Lung (tissue), 11 donors: ENCODE measurements at regions not wholly inside any gene's neighbourhood (a gene's known extent, or its start where the extent isn't known, plus 50 kb on each side); places are given as distances from the start of the nearest gene placed in this dataset.

ENCODE experiments used
- ATAC-seq: fragments of 200-7000 bp; cut with Tn5 transposase; one replicate; pipeline ENCODE4 v1.9.1; 2020; ENCODE audit warnings: moderate number of reproducible peaks; ENCODE audit not compliant: insufficient read depth, low FRiP score
- DNase-seq, 3 donors: peaks; one replicate each; pipeline ENCODE4 v3.0.0-alpha.2; 2013 to 2017
- H3K27ac ChIP-seq, 2 donors: one replicate each; pipeline ENCODE4 v1.5.1; 2013; ENCODE audit warnings: mild to moderate bottlenecking in 2 of 2, moderate library complexity in 2 of 2, control low read depth in 1 of 2, inconsistent platforms in 1 of 2, low read depth in 1 of 2, low read length in 1 of 2
- H3K27me3 ChIP-seq, 3 donors: one replicate each; pipeline ENCODE4 v1.5.1; 2013; ENCODE audit warnings: low read length in 2 of 3; ENCODE audit not compliant: control insufficient read depth in 3 of 3, insufficient read depth in 3 of 3
- H3K36me3 ChIP-seq, 4 donors: one replicate each; pipeline ENCODE4 v1.5.1; 2013; ENCODE audit warnings: low read length in 4 of 4, mild to moderate bottlenecking in 1 of 4, moderate library complexity in 1 of 4; ENCODE audit not compliant: control insufficient read depth in 4 of 4, insufficient read depth in 4 of 4
- H3K4me1 ChIP-seq, 5 donors: one replicate each; pipeline ENCODE4 v1.5.1; 2013; ENCODE audit warnings: low read length in 5 of 5, mild to moderate bottlenecking in 2 of 5, moderate library complexity in 1 of 5; ENCODE audit not compliant: control insufficient read depth in 5 of 5, insufficient read depth in 5 of 5
- H3K4me3 ChIP-seq: one replicate; pipeline ENCODE4 v1.5.1; 2013; ENCODE audit warnings: mild to moderate bottlenecking, control low read depth, moderate library complexity
- H3K9ac ChIP-seq, 2 donors: one replicate each; pipeline ENCODE4 v1.5.1; 2013; ENCODE audit warnings: low read length in 2 of 2, control low read depth in 1 of 2; ENCODE audit not compliant: insufficient read depth in 1 of 2
- H3K9me3 ChIP-seq, 4 donors: one replicate each; pipeline ENCODE4 v1.5.1; 2013; ENCODE audit warnings: low read length in 3 of 4, mild to moderate bottlenecking in 1 of 4, moderate library complexity in 1 of 4; ENCODE audit not compliant: control insufficient read depth in 4 of 4, insufficient read depth in 3 of 4
- WGBS, 2 donors: extraction: QIAGEN DNeasy Blood & Tissue Kit; methylation state at CpG; one replicate each; pipeline ENCODE4 v1.1.7; 2013; 5-methylcytosine and 5-hydroxymethylcytosine counted together
- TF ChIP-seq, protein P1 (sequence below): IDR thresholded peaks from 2 replicates; pipeline ENCODE4 v1.5.1; 2012; ENCODE audit warnings: mild to moderate bottlenecking; ENCODE audit errors: control extremely low read depth, extremely low read depth
- donor health status: control.
- donor health status: control.
- donor health status: Bipolar disorder and iron deficiency.
- donor health status: healthy.
- donor health status: DM: yes; HTN: yes; CAD: no.

DNA sequence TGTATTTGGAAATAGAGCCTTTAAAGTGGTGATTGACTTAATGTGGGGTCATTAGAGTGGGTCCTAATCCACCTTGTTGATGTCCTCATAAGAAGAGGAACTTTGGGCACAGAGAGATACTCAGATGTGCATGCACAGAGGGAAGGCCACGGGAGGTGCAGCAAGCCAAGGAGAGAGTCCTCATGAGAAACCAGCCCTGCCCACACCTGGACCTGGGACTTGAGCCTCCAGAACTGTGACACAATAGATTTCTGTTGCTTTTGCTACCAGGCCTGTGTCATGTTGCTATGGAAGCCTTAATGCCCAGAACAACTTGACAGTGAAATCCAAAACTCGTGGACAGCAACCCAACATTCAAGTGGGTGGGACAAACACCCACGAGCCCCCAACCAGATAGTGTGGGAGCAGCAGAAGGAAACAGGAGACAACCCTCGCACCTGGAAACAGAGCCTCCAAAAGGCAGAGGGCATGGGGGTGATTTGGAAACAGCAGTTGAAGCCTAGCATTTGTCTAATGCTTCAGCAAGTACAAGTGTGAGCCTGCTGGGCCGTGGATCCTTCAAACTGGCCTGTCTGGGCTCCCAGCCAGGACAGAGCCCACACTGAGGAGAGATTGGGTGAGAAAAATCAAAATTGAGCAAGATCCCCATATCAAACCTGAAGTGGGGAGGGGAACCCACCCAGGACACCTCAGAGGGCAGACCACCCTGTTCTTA is 201.0 kb upstream of the CST7 start:
- no peak for ATAC-seq
- TF ChIP-seq, protein P1, sequence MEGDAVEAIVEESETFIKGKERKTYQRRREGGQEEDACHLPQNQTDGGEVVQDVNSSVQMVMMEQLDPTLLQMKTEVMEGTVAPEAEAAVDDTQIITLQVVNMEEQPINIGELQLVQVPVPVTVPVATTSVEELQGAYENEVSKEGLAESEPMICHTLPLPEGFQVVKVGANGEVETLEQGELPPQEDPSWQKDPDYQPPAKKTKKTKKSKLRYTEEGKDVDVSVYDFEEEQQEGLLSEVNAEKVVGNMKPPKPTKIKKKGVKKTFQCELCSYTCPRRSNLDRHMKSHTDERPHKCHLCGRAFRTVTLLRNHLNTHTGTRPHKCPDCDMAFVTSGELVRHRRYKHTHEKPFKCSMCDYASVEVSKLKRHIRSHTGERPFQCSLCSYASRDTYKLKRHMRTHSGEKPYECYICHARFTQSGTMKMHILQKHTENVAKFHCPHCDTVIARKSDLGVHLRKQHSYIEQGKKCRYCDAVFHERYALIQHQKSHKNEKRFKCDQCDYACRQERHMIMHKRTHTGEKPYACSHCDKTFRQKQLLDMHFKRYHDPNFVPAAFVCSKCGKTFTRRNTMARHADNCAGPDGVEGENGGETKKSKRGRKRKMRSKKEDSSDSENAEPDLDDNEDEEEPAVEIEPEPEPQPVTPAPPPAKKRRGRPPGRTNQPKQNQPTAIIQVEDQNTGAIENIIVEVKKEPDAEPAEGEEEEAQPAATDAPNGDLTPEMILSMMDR, result no peak

GRCh38 chr20:24751551-24751950 is 197.5 kb upstream of the CST7 start:
- no peak overlapping the region for H3K9ac ChIP-seq
- DNase-seq (no peak), ATAC-seq (no peak)
- H3K27me3 ChIP-seq, result no peaks in the 10 kb centered on the region
- H3K27ac ChIP-seq, result no peak overlapping the region
- no peak overlapping the region for H3K4me3 ChIP-seq
- peaks cover 0 to 7% (median 0%) of the 10 kb centered on the region in 4 donors for H3K9me3 ChIP-seq
- TF ChIP-seq, protein P1, result no peak
- no peaks in the 10 kb centered on the region for H3K36me3 ChIP-seq
- 96 to 98% methylated on average over 4 of the region's 4 CpGs for WGBS, 2 donors
- peaks cover 0 to 16% (median 0%) of the 10 kb centered on the region in 5 donors for H3K4me1 ChIP-seq

More for the DNA sequence above, 201.0 kb upstream of the CST7 start:
- no peaks in the 10 kb centered on the region for H3K36me3 ChIP-seq
- H3K9ac ChIP-seq, result no peak overlapping the region
- WGBS, 2 donors, result 73 to 91% methylated on average over 5 of the region's 5 CpGs
- H3K9me3 ChIP-seq, result peaks cover 0 to 5% (median 0%) of the 10 kb centered on the region in 4 donors
- DNase-seq, result peak in 2 of 3 donors; percentile 26 to 47
- peaks cover 0 to 3% (median 0%) of the 10 kb centered on the region in 3 donors for H3K27me3 ChIP-seq
- H3K4me1 ChIP-seq, result peaks cover 0 to 8% (median 2%) of the 10 kb centered on the region in 5 donors
- H3K27ac ChIP-seq, result no peak overlapping the region
- H3K4me3 ChIP-seq, result no peak overlapping the region

GRCh38 chr20:24752612-24753011 is 196.5 kb upstream of the CST7 start:
- H3K27ac ChIP-seq, result no peak overlapping the region
- WGBS, 2 donors, result 91 to 92% methylated on average over 6 of the region's 6 CpGs
- no peaks in the 10 kb centered on the region for H3K27me3 ChIP-seq
- H3K36me3 ChIP-seq, result no peaks in the 10 kb centered on the region
- no peak for ATAC-seq
- no peak overlapping the region for H3K9ac ChIP-seq
- no peak for DNase-seq
- peaks cover 0 to 7% (median 0%) of the 10 kb centered on the region in 4 donors for H3K9me3 ChIP-seq
- peaks cover 0 to 14% (median 0%) of the 10 kb centered on the region in 5 donors for H3K4me1 ChIP-seq
- TF ChIP-seq, protein P1, result no peak
- no peak overlapping the region for H3K4me3 ChIP-seq
